HG03457 (cell line): ENCODE measurements at regions not wholly inside any gene's neighbourhood (a gene's known extent, or its start where the extent isn't known, plus 50 kb on each side); places are given as distances from the start of the nearest gene placed in this dataset.

Source experiments
- ATAC-seq: cut with Tn5 transposase; IDR thresholded peaks from one replicate; pipeline ENCODE4 v1.9.1; 2021; ENCODE audit warnings: moderate number of reproducible peaks; ENCODE audit not compliant: unreplicated experiment

DNA sequence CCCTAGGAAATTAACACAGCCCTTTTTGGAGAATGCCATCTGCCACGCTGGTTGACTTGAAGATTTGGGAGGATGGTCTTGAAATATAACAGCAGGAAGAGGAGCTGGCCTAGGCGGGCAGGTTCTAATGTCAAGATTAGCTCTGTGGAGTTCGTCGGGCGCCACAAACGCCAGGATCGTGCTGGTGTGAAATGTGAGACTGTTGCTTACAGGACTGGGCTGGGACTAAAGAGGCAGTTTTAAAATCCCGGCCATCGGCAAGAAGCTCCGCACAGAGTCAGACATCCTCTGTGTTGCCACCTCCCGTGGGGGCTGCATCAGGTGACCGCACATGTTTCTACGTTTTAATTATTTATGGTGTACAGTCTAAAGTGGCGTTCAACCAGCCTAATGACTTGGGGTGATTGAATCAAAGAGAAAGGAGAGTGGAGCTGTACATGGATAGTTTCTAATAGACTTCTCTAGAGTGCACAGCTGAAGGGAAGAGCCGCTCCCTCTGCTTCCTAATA lies 99.4 kb upstream of the BCL11A start:
- no peak for ATAC-seq

DNA sequence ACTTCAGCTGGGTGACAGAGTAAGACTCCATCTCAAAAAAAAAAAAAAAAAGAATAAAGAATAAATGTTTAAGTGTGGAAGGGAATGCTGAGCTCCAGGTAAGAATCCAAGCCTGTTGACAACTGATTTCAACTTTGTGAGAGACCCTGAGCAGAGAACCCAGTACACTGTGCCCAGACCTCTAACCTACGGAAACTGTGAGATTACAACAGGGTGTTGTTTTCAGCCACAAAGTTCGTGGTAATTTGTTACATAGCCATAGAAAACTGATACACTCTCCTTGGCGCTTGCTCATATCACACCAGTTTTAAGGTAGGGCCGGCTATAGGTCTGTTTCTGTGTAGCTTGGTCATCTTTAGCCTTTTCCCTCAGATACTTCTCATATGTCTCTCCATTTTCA lies 98.4 kb upstream of the PAPOLG start:
- no peak for ATAC-seq

DNA sequence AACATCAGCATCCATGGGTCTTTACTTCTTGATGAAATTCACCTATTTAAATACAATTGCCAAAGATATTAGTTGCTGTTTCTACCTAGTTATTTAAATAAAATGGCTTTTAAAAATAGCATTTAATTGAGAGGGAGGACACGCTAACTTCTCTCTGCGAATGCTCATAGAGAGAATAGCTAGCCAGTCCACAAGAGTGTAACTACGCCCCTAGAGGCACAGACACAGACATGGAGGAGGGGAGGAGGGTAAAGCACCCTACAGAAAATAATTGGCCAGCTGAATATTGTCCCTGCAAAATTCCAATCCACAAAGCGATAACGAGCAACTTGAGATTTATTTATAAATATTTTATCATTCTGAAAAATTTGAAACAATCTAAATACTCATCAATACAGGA lies 97.0 kb upstream of the PAPOLG start:
- ATAC-seq = no peak

DNA sequence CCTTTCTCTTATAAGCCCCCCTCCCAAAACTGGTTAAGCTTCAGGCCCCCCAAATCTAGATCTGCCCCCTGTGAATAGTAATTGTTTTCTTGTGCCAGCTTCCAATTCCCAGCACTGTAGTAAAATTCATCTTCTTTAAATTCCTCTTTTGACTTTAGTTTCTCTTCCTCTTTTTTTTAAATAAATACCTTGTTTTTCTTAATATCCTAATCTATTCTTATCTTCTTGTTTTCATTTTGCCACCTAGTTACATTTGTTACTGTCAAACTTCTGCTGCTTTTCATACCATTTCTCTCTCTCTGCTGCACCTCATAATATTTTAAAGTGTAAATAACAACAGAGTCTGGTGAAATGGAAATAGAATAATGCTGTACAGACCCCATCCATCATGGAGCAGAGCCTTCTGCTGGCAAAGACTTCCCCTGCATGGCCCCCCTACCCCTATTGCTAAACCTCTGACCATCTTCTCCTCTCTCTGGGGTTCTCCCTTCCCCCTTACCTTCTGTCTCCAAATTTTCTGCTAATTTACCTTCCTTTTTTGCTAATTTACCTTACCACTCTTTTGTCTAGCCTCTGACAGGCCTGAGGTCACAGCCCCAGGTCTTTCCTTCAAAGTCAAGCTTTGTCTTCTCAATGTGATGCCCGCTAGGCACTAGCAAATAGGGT lies 94.9 kb upstream of the PAPOLG start:
- no peak for ATAC-seq

DNA sequence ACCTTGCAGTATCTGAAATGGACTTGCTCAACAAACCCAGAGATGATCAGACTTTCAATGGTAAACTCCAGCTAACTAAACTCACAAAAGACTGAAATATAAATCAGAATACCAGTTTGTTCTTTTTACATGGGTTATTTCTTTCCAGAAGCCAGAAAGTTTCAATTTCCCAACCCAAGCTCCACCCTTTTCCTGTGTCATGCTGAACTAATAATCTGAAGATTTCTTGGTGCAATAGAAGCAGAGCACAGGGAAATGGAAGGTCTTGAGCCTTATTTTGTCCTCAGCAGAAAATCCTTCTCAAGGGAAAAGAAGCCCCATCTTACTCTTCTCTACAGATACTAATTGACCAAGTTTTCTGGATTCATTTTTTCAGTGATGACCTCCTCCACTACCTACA lies 93.3 kb upstream of the PAPOLG start:
- no peak for ATAC-seq

DNA sequence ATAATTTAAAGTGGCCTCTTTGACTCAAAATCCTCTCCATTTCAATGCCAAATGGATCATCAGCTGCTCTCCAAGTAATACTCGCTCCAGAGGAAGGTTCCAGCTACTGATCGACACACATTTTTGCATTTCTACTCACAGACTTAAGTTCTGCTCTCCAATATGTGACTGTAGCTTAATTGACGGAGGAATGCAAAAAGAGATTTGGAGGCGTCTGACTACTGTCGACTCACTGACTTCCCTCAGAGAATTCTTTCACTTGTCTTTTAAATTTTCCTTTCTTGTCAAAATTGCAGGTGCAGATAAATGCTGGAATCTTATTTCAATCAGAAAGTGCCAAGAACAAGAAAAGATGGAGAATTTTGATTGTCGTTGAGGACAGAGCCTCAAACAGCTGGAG lies 84.1 kb upstream of the PAPOLG start:
- ATAC-seq = no peak

DNA sequence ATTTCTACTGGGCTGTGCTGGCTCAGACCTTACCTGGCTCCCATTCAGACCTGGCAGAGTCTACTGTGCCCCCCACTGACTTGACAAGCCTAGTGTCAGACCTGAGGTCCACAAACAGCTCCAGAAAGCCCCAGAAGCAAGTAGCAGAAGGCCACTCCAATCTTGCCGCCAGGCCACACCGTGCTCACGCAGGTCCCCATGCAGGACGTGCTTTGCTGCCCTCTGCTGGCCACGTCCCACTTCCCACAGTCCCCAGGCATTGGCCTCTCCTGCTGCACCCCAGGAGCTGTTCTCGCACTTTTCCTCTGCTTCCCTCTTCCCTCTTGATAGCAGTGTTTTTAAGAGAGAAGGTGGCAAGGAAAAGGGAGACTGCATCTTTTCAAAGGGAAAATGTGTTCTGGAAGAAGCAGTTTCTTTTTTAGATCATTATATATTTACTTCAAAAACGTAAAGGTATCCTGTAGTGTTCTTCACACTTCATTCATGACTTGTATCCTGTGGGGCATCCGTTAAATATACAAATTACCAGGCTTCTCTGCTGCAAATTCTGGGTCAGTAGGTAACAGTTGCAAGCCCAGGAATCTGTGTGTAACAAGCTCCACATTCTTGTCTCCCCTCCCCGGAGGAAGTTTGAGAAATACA lies 81.4 kb upstream of the PAPOLG start:
- peak; percentile 100 for ATAC-seq

DNA sequence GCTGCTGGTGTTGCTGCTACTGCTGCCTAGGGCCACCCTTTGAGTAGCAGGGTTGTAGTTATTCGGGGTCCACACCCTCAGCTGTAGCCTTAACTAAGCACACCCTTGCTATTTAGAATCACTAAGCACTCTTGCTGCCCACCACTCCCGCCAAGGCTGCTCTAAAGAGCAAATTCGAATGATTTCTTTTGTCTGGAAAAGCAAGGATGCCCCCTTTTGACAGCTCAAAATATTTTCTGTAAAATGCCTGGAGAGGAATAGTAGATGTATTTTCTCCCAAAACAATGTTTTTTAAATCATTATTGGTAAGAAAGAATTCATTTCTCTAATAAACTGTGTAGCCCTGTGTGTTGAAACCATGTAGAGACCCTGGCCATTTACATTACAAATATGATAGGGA lies 80.8 kb upstream of the PAPOLG start:
- ATAC-seq = no peak

DNA sequence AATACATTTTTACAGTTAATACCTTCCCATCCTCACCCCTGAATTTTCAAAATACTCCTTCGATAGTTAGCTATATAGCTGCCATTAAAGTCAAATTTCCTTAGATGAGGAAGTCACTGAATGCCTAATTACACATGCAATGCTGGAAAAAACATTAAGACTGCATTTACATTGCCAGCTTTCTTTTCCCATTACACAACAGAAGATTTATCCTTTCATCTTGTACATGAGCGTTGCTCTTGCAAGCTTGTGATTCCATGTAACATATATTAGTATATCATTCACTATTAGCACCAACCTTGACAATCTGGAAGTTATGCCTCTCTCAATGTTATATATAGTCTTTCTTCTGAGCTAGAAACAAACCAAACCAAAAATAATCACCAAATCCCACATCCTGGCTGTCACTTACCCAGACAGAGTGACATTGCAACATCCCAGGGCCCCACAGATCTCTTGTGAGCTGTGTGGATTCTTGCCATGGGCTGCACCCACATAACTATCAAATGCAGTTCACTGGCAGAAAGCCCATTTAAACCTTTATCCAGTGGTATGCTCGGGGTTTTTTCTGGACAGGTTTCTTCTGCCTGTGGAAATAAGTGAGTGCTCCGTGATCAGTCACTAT lies 79.2 kb upstream of the PAPOLG start:
- ATAC-seq = no peak

DNA sequence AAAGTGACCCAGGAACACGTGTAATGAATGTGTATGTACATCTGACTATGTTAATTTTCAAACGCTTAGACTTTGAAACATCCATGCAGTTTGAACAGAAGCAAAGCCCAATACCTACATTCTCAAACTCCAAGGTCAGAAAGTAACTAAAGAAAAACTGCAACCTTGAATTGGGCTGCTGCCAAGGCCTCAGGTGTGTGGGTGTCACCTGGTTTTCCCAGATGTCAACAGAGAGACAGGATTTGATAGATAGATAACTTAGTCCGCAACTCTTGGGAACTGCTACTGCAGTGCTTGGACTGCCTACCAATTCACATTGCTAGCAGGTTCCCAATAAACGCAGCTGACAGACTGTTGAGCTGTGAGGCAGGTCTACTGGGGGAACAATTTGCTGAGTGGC lies 78.7 kb upstream of the PAPOLG start:
- ATAC-seq = no peak

DNA sequence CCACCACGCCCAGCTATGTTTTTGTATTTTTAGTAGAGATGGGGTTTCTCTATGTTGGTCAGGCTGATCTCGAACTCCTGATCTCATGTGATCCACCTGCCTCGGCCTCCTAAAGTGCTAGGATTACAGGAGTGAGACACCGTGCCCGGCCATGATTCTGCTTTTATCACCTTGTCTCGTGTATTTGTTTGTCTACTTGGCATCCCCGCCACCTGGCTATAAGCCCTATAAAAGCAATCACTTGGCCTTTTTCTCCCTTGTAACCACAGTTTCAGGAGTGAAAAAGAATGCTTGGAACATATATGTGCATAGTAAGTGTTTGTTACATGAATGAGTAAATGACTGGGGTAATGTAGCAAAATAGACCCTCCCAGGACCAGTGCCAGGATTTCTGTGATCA lies 77.5 kb upstream of the PAPOLG start:
- ATAC-seq = no peak

DNA sequence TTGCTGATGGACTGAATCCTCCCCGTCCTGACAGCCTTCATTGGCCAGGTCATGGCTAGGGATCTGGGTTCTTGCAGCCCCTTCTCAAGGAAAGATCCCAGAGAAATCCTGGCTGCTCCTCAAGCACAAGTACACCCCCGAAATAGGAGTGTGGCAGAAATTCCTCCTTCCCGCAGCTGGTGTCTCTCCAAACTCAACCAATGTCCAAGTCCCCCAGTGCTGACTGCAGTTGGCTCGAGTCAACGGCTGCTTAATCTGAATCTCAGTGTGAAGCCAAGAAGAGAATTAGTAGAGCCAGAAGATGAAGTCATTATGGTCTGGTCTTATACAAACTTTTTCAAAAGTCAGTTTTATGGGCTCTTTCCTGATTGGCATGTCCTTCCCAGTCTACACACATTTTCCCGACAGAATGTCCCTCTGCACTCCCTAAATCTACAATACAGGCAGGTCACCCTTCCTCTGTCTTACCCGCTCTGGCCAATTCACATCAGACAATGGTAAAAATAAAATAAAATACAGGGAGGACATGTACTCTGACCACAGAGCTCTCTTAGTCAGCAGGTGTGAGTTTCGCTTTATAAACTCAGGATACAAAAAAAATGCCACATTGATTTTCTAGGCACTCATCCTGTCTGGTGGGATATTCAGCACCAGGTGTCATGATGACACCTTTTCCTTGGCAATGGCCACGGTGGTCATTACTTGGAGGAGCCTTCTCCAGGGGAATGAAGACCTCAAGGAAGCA lies 76.9 kb upstream of the PAPOLG start:
- no peak for ATAC-seq

DNA sequence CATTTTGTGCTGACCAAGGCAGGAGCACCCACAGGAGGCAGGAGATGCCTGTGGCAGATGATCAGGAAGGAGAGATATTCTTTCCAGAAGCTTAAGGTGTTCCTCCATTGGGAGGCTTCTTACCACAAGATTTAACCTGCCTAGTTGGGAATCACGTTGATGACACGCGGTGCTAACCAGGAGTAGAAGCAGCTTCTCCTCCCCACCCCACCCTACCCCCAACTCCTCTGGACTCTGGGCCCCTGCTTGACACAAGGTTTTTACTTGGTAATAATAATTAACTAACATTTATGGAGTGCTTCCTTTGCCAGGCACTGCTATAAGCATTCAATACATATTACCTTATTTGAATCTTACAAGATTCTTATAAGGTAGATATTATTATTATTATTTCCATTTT lies 62.5 kb upstream of the PAPOLG start:
- ATAC-seq = no peak

DNA sequence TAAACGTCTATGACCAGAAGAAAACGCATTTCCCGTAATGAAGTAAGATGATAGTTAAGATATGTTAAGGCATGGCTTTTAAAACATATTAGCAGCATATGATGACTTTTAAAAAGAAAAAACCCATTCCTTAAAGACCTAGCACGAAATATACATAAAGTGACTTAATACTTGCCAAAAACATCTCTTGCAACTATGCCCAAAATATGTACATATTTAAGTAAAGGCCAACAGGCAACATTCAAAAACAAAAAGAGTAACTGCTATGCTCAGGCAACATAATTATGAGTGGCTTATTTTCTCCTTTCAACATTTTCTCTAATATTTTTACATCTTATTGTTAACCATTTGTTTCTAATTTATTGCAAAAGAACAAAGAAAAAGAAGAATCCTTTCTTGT lies 60.3 kb upstream of the PAPOLG start:
- no peak for ATAC-seq

DNA sequence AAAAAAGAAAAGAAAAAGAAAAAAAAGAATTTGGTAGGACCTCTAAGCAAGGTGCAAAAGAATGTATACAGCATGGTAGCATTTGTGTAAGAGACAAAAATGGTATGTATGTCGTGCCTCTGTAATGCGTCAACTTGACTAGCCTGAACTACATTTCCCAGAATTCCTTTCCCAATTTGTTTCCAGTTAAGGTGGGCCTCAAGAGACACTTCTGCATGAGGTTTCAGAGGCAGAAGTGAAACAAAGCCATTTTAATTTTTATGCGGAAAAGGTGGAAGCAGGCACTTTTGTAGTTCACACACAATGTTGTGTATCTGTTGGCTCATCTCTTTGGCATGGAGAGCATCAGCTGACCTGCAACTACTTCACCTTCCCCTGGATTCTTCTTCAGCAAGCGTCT lies 56.5 kb upstream of the PAPOLG start:
- no peak for ATAC-seq

DNA sequence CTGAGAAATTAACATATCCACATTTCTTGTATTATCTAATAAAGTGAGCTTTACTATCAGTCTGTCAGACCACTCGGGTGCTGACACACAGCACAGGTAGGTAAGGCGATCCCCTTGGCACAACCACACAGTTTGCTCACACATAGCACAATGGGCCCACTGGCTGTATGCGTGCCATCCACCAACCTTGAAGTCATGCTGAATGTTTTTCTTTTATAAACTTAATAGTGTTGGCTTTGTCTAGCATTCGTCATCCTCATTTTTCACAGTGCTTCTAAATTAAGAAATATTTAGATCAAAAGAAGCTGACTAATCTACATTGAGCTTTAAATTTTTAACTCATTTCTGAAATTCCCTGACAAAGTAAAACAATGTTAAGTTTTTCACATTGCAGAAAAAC lies 50.0 kb upstream of the PAPOLG start:
- ATAC-seq = no peak
